ENCODE measurements at regions not wholly inside any gene's neighbourhood (a gene's known extent, or its start where the extent isn't known, plus 50 kb on each side); places are given as distances from the start of the nearest gene placed in this dataset.

- H3K27ac ChIP-seq (replicated peaks) = no peak overlapping the region
- no peak overlapping the region for H3K4me3 ChIP-seq (replicated peaks; ENCODE audit: insufficient read depth, low read length)
- TF ChIP-seq SPI1 (IDR thresholded peaks at IDR 0.05; ENCODE audit: borderline replicate concordance, low read depth) (no peak), GABPA (IDR thresholded peaks at IDR 0.05; ENCODE audit: low read depth) (no peak)
- TF ChIP-seq, protein P1, sequence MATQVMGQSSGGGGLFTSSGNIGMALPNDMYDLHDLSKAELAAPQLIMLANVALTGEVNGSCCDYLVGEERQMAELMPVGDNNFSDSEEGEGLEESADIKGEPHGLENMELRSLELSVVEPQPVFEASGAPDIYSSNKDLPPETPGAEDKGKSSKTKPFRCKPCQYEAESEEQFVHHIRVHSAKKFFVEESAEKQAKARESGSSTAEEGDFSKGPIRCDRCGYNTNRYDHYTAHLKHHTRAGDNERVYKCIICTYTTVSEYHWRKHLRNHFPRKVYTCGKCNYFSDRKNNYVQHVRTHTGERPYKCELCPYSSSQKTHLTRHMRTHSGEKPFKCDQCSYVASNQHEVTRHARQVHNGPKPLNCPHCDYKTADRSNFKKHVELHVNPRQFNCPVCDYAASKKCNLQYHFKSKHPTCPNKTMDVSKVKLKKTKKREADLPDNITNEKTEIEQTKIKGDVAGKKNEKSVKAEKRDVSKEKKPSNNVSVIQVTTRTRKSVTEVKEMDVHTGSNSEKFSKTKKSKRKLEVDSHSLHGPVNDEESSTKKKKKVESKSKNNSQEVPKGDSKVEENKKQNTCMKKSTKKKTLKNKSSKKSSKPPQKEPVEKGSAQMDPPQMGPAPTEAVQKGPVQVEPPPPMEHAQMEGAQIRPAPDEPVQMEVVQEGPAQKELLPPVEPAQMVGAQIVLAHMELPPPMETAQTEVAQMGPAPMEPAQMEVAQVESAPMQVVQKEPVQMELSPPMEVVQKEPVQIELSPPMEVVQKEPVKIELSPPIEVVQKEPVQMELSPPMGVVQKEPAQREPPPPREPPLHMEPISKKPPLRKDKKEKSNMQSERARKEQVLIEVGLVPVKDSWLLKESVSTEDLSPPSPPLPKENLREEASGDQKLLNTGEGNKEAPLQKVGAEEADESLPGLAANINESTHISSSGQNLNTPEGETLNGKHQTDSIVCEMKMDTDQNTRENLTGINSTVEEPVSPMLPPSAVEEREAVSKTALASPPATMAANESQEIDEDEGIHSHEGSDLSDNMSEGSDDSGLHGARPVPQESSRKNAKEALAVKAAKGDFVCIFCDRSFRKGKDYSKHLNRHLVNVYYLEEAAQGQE (IDR thresholded peaks at IDR 0.05; ENCODE audit: insufficient replicate concordance, low read depth) = no peak
- H3K27me3 ChIP-seq (ENCODE audit: insufficient read depth, poor library complexity, severe bottlenecking) = no peaks in the 10 kb centered on the region
- DNase-seq (ENCODE audit: low read depth in 1 of 2, low spot score in 1 of 2) = no peak
These were observed 132.0 kb downstream of the SEC61B start for GRCh38 chr9:99354104-99354503.

DNA sequence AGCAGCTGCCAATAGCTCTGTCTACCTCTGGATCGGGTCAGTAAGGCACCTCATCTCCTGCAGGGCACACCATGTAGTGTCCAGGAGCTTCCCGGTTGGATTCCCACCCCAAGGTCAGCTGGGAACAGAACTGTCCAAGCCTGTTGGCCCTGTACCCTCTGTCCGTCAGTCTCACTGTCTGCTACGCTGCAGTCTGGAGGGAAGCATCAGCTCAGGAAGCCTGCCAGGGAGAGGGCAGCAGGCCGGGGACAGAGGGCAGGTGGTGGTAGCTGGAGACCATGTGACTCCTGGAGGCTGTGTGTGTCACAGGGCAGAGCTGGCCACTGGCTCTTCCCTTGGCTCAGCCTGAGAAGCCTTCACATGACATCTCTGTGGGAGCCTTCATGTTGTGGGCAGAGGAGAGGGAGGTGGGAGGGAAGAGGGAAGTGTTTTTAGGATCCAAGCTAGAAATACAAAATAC, 134.5 kb downstream of the SEC61B start:
- Histone ChIP-seq H3K4me3 (replicated peaks; ENCODE audit: insufficient read depth, low read length) (no peak overlapping the region), H3K27ac (replicated peaks) (no peak overlapping the region), H3K27me3 (ENCODE audit: insufficient read depth, poor library complexity, severe bottlenecking) (no peaks in the 10 kb centered on the region)
- DNase-seq (ENCODE audit: low read depth in 1 of 2, low spot score in 1 of 2) = no peak
- TF ChIP-seq SPI1 (IDR thresholded peaks at IDR 0.05; ENCODE audit: borderline replicate concordance, low read depth) (no peak), POLR2AphosphoS5 (IDR thresholded peaks at IDR 0.05; ENCODE audit: low read depth) (no peak), GABPA (IDR thresholded peaks at IDR 0.05; ENCODE audit: low read depth) (no peak)
- TF ChIP-seq, protein P1 (IDR thresholded peaks at IDR 0.05; ENCODE audit: insufficient replicate concordance, low read depth) = no peak
- TF ChIP-seq, protein P2, sequence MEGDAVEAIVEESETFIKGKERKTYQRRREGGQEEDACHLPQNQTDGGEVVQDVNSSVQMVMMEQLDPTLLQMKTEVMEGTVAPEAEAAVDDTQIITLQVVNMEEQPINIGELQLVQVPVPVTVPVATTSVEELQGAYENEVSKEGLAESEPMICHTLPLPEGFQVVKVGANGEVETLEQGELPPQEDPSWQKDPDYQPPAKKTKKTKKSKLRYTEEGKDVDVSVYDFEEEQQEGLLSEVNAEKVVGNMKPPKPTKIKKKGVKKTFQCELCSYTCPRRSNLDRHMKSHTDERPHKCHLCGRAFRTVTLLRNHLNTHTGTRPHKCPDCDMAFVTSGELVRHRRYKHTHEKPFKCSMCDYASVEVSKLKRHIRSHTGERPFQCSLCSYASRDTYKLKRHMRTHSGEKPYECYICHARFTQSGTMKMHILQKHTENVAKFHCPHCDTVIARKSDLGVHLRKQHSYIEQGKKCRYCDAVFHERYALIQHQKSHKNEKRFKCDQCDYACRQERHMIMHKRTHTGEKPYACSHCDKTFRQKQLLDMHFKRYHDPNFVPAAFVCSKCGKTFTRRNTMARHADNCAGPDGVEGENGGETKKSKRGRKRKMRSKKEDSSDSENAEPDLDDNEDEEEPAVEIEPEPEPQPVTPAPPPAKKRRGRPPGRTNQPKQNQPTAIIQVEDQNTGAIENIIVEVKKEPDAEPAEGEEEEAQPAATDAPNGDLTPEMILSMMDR (IDR thresholded peaks at IDR 0.05; ENCODE audit: insufficient read depth, low read length) = no peak

- no peak overlapping the region for H3K27ac ChIP-seq (replicated peaks)
- TF ChIP-seq, protein P2 (IDR thresholded peaks at IDR 0.05; ENCODE audit: insufficient read depth, low read length) = no peak
- TF ChIP-seq, protein P1 (IDR thresholded peaks at IDR 0.05; ENCODE audit: insufficient replicate concordance, low read depth) = no peak
- no peak overlapping the region for H3K4me3 ChIP-seq (replicated peaks; ENCODE audit: insufficient read depth, low read length)
- no peak for DNase-seq (ENCODE audit: low read depth in 1 of 2, low spot score in 1 of 2)
- no peaks in the 10 kb centered on the region for H3K27me3 ChIP-seq (ENCODE audit: insufficient read depth, poor library complexity, severe bottlenecking)
These were observed 135.5 kb downstream of the SEC61B start for GRCh38 chr9:99357575-99357974.

DNA sequence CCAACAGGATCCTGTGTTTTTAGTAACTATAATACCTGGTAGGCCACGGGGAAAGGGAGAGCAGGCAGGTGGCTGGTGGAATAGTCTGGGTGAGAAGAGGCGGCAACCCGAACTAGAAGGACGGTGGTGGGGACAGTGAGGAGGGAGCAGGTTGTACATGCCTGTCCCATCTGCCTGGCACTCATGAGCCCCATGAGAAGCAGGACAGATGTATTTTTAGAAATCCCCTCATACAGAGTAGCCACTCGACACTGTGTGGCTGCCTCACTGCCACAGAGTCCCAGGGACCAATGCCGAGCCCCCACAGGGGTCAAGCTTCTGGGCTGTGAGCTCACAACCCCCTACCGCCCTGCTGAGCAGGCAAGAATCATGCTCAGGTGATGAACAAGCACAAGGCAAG, 136.6 kb downstream of the SEC61B start:
- DNase-seq (ENCODE audit: low read depth in 1 of 2, low spot score in 1 of 2) = no peak
- H3K27ac ChIP-seq (replicated peaks) = no peak overlapping the region
- no peak overlapping the region for H3K4me3 ChIP-seq (replicated peaks; ENCODE audit: insufficient read depth, low read length)
- H3K27me3 ChIP-seq (ENCODE audit: insufficient read depth, poor library complexity, severe bottlenecking) = no peaks in the 10 kb centered on the region
- TF ChIP-seq, protein P1 (IDR thresholded peaks at IDR 0.05; ENCODE audit: insufficient replicate concordance, low read depth) = no peak
- TF ChIP-seq SPI1 (IDR thresholded peaks at IDR 0.05; ENCODE audit: borderline replicate concordance, low read depth) (no peak), GABPA (IDR thresholded peaks at IDR 0.05; ENCODE audit: low read depth) (no peak), POLR2AphosphoS5 (IDR thresholded peaks at IDR 0.05; ENCODE audit: low read depth) (no peak)
- TF ChIP-seq, protein P2 (IDR thresholded peaks at IDR 0.05; ENCODE audit: insufficient read depth, low read length) = no peak

Data from HL-60 (cell line).